H9 (cell line): ENCODE measurements at regions not wholly inside any gene's neighbourhood (a gene's known extent, or its start where the extent isn't known, plus 50 kb on each side); places are given as distances from the start of the nearest gene placed in this dataset.

Source experiments
- DNase-seq: peaks from one replicate; pipeline ENCODE4 v3.0.0-alpha.2; 2017
- H2AFZ ChIP-seq: one replicate; pipeline ENCODE4 v1.6.1; 2013; ENCODE audit warnings: mild to moderate bottlenecking, low read length, control low read depth, moderate library complexity
- H2AK5ac ChIP-seq: 2 replicates; pipeline ENCODE4 v1.6.1; 2013; ENCODE audit warnings: low read length, control low read depth, mixed read lengths; ENCODE audit not compliant: insufficient read length
- H2BK120ac ChIP-seq: one replicate; pipeline ENCODE4 v1.6.1; 2013; ENCODE audit warnings: low read depth, mild to moderate bottlenecking, low read length, control low read depth, inconsistent platforms; ENCODE audit not compliant: poor library complexity, severe bottlenecking
- H2BK12ac ChIP-seq: 2 replicates; pipeline ENCODE4 v1.6.1; 2013; ENCODE audit warnings: low read length, control low read depth, mixed read lengths, low read depth; ENCODE audit not compliant: insufficient read length
- H2BK15ac ChIP-seq: 2 replicates; pipeline ENCODE4 v1.6.1; 2013; ENCODE audit warnings: low read depth, low read length, control low read depth
- H2BK20ac ChIP-seq: one replicate; pipeline ENCODE4 v1.6.1; 2013; ENCODE audit warnings: low read depth, mild to moderate bottlenecking, low read length, control low read depth, inconsistent platforms; ENCODE audit not compliant: poor library complexity, severe bottlenecking
- H2BK5ac ChIP-seq: 2 replicates; pipeline ENCODE4 v1.6.1; 2013; ENCODE audit warnings: low read length, control low read depth, mixed read lengths; ENCODE audit not compliant: insufficient read length
- H3K14ac ChIP-seq: 2 replicates; pipeline ENCODE4 v1.6.1; 2013; ENCODE audit warnings: low read length, control low read depth; ENCODE audit not compliant: insufficient read depth
- H3K18ac ChIP-seq: 2 replicates; pipeline ENCODE4 v1.6.1; 2013; ENCODE audit warnings: low read depth, mild to moderate bottlenecking, mixed read lengths, low read length, control low read depth; ENCODE audit not compliant: insufficient read length
- H3K23ac ChIP-seq: 2 replicates; pipeline ENCODE4 v1.6.1; 2013; ENCODE audit warnings: low read length, control low read depth, mixed read lengths, low read depth; ENCODE audit not compliant: insufficient read length
- H3K23me2 ChIP-seq: 2 replicates; pipeline ENCODE4 v1.6.1; 2013; ENCODE audit warnings: low read depth, mild to moderate bottlenecking, mixed read lengths, low read length, control low read depth; ENCODE audit not compliant: insufficient read length, poor library complexity, severe bottlenecking
- H3K27ac ChIP-seq: 2 replicates; pipeline ENCODE4 v1.5.1; 2013; ENCODE audit warnings: low read length, control low read depth, mixed read lengths, low read depth; ENCODE audit not compliant: insufficient read length
- H3K27me3 ChIP-seq: 2 replicates; pipeline ENCODE4 v1.6.1; 2013; ENCODE audit warnings: low read length, control low read depth, inconsistent platforms; ENCODE audit not compliant: insufficient read depth
- H3K4ac ChIP-seq: 2 replicates; pipeline ENCODE4 v1.6.1; 2013; ENCODE audit warnings: low read depth, mild to moderate bottlenecking, control low read depth, inconsistent platforms, low read length, moderate library complexity
- H3K4me1 ChIP-seq: 2 replicates; pipeline ENCODE4 v1.6.1; 2013; ENCODE audit warnings: low read length, control low read depth, inconsistent platforms; ENCODE audit not compliant: insufficient read depth
- H3K4me2 ChIP-seq: 2 replicates; pipeline ENCODE4 v1.6.1; 2013; ENCODE audit warnings: low read length, control low read depth, mixed read lengths; ENCODE audit not compliant: insufficient read length, insufficient read depth
- H3K56ac ChIP-seq: 2 replicates; pipeline ENCODE4 v1.6.1; 2013; ENCODE audit warnings: low read depth, mild to moderate bottlenecking, mixed read lengths, low read length, control low read depth; ENCODE audit not compliant: insufficient read length
- H3K79me1 ChIP-seq: 2 replicates; pipeline ENCODE4 v1.6.1; 2013; ENCODE audit warnings: low read depth, mild to moderate bottlenecking, moderate library complexity, low read length, control low read depth, inconsistent platforms; ENCODE audit not compliant: insufficient read depth, poor library complexity, severe bottlenecking
- H3K79me2 ChIP-seq: 2 replicates; pipeline ENCODE4 v1.6.1; 2013; ENCODE audit warnings: low read length, control low read depth, inconsistent platforms; ENCODE audit not compliant: insufficient read depth
- H3K9ac ChIP-seq: 2 replicates; pipeline ENCODE4 v1.6.1; 2013; ENCODE audit warnings: low read length, control low read depth, mixed read lengths; ENCODE audit not compliant: insufficient read length; ENCODE audit errors: extremely low read depth
- H3K9me3 ChIP-seq: one replicate; pipeline ENCODE4 v1.6.1; 2013; ENCODE audit warnings: low read depth, low read length, inconsistent platforms; ENCODE audit not compliant: control insufficient read depth
- H3T11ph ChIP-seq: one replicate; pipeline ENCODE4 v1.6.1; 2013; ENCODE audit warnings: mild to moderate bottlenecking, low read length, control low read depth, inconsistent platforms
- H4K20me1 ChIP-seq: one replicate; pipeline ENCODE4 v1.6.1; 2013; ENCODE audit not compliant: control insufficient read depth, insufficient read length, insufficient read depth
- H4K5ac ChIP-seq: 2 replicates; pipeline ENCODE4 v1.6.1; 2013; ENCODE audit warnings: low read depth, mild to moderate bottlenecking, mixed read lengths, low read length, control low read depth; ENCODE audit not compliant: insufficient read length
- H4K8ac ChIP-seq: replicated peaks from 2 replicates; pipeline ENCODE4 v1.6.1; 2013; ENCODE audit warnings: low read length, control low read depth, mixed read lengths, low read depth; ENCODE audit not compliant: insufficient read length
- H4K91ac ChIP-seq: 2 replicates; pipeline ENCODE4 v1.6.1; 2013; ENCODE audit warnings: low read depth, mild to moderate bottlenecking, moderate library complexity, mixed read lengths, low read length, control low read depth; ENCODE audit not compliant: insufficient read length
- H3K27ac Mint-ChIP-seq, 3 experiments: 2 replicates in 2 of 3; 3 replicates in 1 of 3; pipeline ENCODE4 v1.8.0; 2020 to 2021; ENCODE audit warnings: mixed read lengths in 3 of 3, mild to moderate bottlenecking in 1 of 3, moderate library complexity in 1 of 3
- H3K27me3 Mint-ChIP-seq: 2 replicates; pipeline ENCODE4 v1.8.0; 2021; ENCODE audit warnings: low read depth, mild to moderate bottlenecking, moderate library complexity, mixed read lengths
- H3K36me3 Mint-ChIP-seq, 3 experiments: 2 replicates in 2 of 3; 3 replicates in 1 of 3; pipeline ENCODE4 v1.8.0; 2020 to 2021; ENCODE audit warnings: low read depth in 3 of 3, mixed read lengths in 3 of 3; ENCODE audit not compliant: insufficient read depth in 1 of 3
- H3K4me1 Mint-ChIP-seq, 2 experiments: 2 replicates each; pipeline ENCODE4 v1.8.0; 2020; ENCODE audit warnings: mixed read lengths in 2 of 2
- H3K4me3 Mint-ChIP-seq, 2 experiments: 2 replicates in 1 of 2; 3 replicates in 1 of 2; pipeline ENCODE4 v1.8.0; 2020 to 2021; ENCODE audit warnings: mild to moderate bottlenecking in 2 of 2, mixed read lengths in 2 of 2, moderate library complexity in 1 of 2
- H3K9me3 Mint-ChIP-seq, 2 experiments: 2 replicates in 1 of 2; 3 replicates in 1 of 2; pipeline ENCODE4 v1.8.0; 2020; ENCODE audit warnings: mild to moderate bottlenecking in 2 of 2, mixed read lengths in 2 of 2, moderate library complexity in 1 of 2
- WGBS: extraction: QIAGEN DNeasy Blood & Tissue Kit; methylation state at CpG from one replicate; pipeline ENCODE4 v1.1.7; 2013; ENCODE audit warnings: missing lambda C conversion rate, low lambda C conversion rate, mixed read lengths; ENCODE audit not compliant: insufficient read length; ENCODE audit errors: extremely low coverage; 5-methylcytosine and 5-hydroxymethylcytosine counted together
- TF ChIP-seq, protein P1 (sequence below): fragments of 200-600 bp; sonication (generic); conservative IDR thresholded peaks from 3 replicates; pipeline ENCODE4 v1.8.0; 2021; ENCODE audit warnings: antibody characterized with exemption, mild to moderate bottlenecking

DNA sequence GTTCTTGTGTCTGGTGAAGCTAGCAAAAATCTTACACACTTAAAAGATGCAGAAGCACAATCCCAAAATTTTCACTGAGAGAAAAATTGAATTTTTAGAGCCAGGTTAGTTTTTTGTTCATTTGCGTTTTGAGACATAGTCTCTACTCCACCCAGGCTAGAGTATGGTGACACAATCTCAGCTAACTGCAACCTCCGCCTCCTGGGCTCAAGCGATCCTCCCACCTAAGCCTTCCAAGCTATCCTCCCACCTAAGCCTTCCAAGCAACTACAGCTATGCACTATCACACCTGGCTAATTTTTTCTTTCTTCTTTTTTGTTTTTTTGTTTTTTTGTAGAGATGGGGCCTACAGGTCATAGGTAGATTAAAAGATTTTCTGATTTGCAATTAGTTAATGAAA is 113.1 kb upstream of the RAB6C start:
- Histone ChIP-seq H2BK20ac (no peak overlapping the region), H2AFZ (no peak overlapping the region), H2AK5ac (no peak overlapping the region), H2BK12ac (no peak overlapping the region), H3K9me3 (no peaks in the 10 kb centered on the region), H4K20me1 (no peaks in the 10 kb centered on the region), H4K91ac (no peak overlapping the region), H3K4ac (no peak overlapping the region), H3K27ac (no peak overlapping the region), H3K4me2 (no peak overlapping the region), H3T11ph (no peak overlapping the region), H3K27me3 (no peaks in the 10 kb centered on the region), H3K14ac (no peak overlapping the region), H3K79me1 (no peaks in the 10 kb centered on the region), H3K23ac (no peak overlapping the region), H3K9ac (no peak overlapping the region), H3K56ac (no peak overlapping the region), H3K4me1 (no peaks in the 10 kb centered on the region), H2BK5ac (no peak overlapping the region), H3K23me2 (no peaks in the 10 kb centered on the region), H4K8ac (no peak overlapping the region), H4K5ac (no peak overlapping the region), H3K79me2 (no peaks in the 10 kb centered on the region), H2BK15ac (no peak overlapping the region), H3K18ac (no peak overlapping the region), H2BK120ac (no peak overlapping the region)
- DNase-seq = no peak
- peaks cover 20% of the 10 kb centered on the region in 2 experiments for H3K4me1 Mint-ChIP-seq
- no peak overlapping the region for H3K4me3 Mint-ChIP-seq
- no CpG with 5 or more reads among the region's 3 CpGs for WGBS
- TF ChIP-seq, protein P1, sequence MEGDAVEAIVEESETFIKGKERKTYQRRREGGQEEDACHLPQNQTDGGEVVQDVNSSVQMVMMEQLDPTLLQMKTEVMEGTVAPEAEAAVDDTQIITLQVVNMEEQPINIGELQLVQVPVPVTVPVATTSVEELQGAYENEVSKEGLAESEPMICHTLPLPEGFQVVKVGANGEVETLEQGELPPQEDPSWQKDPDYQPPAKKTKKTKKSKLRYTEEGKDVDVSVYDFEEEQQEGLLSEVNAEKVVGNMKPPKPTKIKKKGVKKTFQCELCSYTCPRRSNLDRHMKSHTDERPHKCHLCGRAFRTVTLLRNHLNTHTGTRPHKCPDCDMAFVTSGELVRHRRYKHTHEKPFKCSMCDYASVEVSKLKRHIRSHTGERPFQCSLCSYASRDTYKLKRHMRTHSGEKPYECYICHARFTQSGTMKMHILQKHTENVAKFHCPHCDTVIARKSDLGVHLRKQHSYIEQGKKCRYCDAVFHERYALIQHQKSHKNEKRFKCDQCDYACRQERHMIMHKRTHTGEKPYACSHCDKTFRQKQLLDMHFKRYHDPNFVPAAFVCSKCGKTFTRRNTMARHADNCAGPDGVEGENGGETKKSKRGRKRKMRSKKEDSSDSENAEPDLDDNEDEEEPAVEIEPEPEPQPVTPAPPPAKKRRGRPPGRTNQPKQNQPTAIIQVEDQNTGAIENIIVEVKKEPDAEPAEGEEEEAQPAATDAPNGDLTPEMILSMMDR = no peak
- H3K27me3 Mint-ChIP-seq = no peaks in the 10 kb centered on the region; the same call in 1 of the 2 replicates
- no peak overlapping the region for H3K27ac Mint-ChIP-seq
- no peaks in the 10 kb centered on the region for H3K9me3 Mint-ChIP-seq
- peaks cover 0 to 1% (median 0%) of the 10 kb centered on the region in 3 experiments; a peak in 2 of 7 replicates for H3K36me3 Mint-ChIP-seq
